ENCODE measurements at regions not wholly inside any gene's neighbourhood (a gene's known extent, or its start where the extent isn't known, plus 50 kb on each side); places are given as distances from the start of the nearest gene placed in this dataset.

GRCh38 chr20:60313191-60313590 lies 355.0 kb downstream of the CDH26 start:
- DNase-seq (ENCODE audit: low read depth in 4 of 4, low spot score in 1 of 4), result no peak

- DNase-seq (ENCODE audit: low read depth in 4 of 4, low spot score in 1 of 4), result no peak
Measured at GRCh38 chr20:60313614-60314013, 355.4 kb downstream of the CDH26 start.

GRCh38 chr20:60314727-60315126 lies 356.5 kb downstream of the CDH26 start:
- DNase-seq (ENCODE audit: low read depth in 4 of 4, low spot score in 1 of 4), result no peak

- no peak for DNase-seq (ENCODE audit: low read depth in 4 of 4, low spot score in 1 of 4)
Measured at GRCh38 chr20:60316476-60317158, 358.4 kb downstream of the CDH26 start.

GRCh38 chr20:60317401-60317800 lies 359.2 kb downstream of the CDH26 start:
- no peak for DNase-seq (ENCODE audit: low read depth in 4 of 4, low spot score in 1 of 4)

- no peak for DNase-seq (ENCODE audit: low read depth in 4 of 4, low spot score in 1 of 4)
Measured at GRCh38 chr20:60321601-60322000, 363.4 kb downstream of the CDH26 start.

GRCh38 chr20:60326821-60327220 lies 368.6 kb downstream of the CDH26 start:
- no peak for DNase-seq (ENCODE audit: low read depth in 4 of 4, low spot score in 1 of 4)

- DNase-seq (ENCODE audit: low read depth in 4 of 4, low spot score in 1 of 4), result no peak
Measured at GRCh38 chr20:60327971-60328660, 369.9 kb downstream of the CDH26 start.

- no peak for DNase-seq (ENCODE audit: low read depth in 4 of 4, low spot score in 1 of 4)
Measured at GRCh38 chr20:60330461-60330860, 372.2 kb downstream of the CDH26 start.

- DNase-seq (ENCODE audit: low read depth in 4 of 4, low spot score in 1 of 4), result no peak
Measured at GRCh38 chr20:60331688-60332300, 373.6 kb downstream of the CDH26 start.

- DNase-seq (ENCODE audit: low read depth in 4 of 4, low spot score in 1 of 4), result no peak
Measured at GRCh38 chr20:60332523-60332922, 374.3 kb downstream of the CDH26 start.

GRCh38 chr20:60334911-60335310 lies 376.7 kb downstream of the CDH26 start:
- DNase-seq (ENCODE audit: low read depth in 4 of 4, low spot score in 1 of 4), result no peak

GRCh38 chr20:60338556-60338955 lies 380.3 kb downstream of the CDH26 start:
- DNase-seq (ENCODE audit: low read depth in 4 of 4, low spot score in 1 of 4), result no peak

- no peak for DNase-seq (ENCODE audit: low read depth in 4 of 4, low spot score in 1 of 4)
Measured at GRCh38 chr20:60339738-60340137, 381.5 kb downstream of the CDH26 start.

GRCh38 chr20:60340232-60340631 lies 382.0 kb downstream of the CDH26 start:
- DNase-seq (ENCODE audit: low read depth in 4 of 4, low spot score in 1 of 4), result no peak

- DNase-seq (ENCODE audit: low read depth in 4 of 4, low spot score in 1 of 4), result no peak
Measured at GRCh38 chr20:60341062-60341461, 382.8 kb downstream of the CDH26 start.

GRCh38 chr20:60345106-60345505 lies 386.9 kb downstream of the CDH26 start:
- no peak for DNase-seq (ENCODE audit: low read depth in 4 of 4, low spot score in 1 of 4)

GRCh38 chr20:60349418-60349817 lies 391.2 kb downstream of the CDH26 start:
- DNase-seq (ENCODE audit: low read depth in 4 of 4, low spot score in 1 of 4), result no peak

GRCh38 chr20:60352017-60352416 lies 393.8 kb downstream of the CDH26 start:
- DNase-seq (ENCODE audit: low read depth in 4 of 4, low spot score in 1 of 4), result no peak

- no peak for DNase-seq (ENCODE audit: low read depth in 4 of 4, low spot score in 1 of 4)
Measured at GRCh38 chr20:60352596-60352995, 394.4 kb downstream of the CDH26 start.

- no peak for DNase-seq (ENCODE audit: low read depth in 4 of 4, low spot score in 1 of 4)
Measured at GRCh38 chr20:60354024-60354580, 395.9 kb downstream of the CDH26 start.

GRCh38 chr20:60358101-60358500 lies 399.9 kb downstream of the CDH26 start:
- no peak for DNase-seq (ENCODE audit: low read depth in 4 of 4, low spot score in 1 of 4)
